NCI-H2107 (cell line): ENCODE measurements at regions not wholly inside any gene's neighbourhood (a gene's known extent, or its start where the extent isn't known, plus 50 kb on each side); places are given as distances from the start of the nearest gene placed in this dataset.

Source experiments
- DNase-seq: peaks from one replicate; lab custom pipeline; 2025; lab: John Stamatoyannopoulos, UW

DNA sequence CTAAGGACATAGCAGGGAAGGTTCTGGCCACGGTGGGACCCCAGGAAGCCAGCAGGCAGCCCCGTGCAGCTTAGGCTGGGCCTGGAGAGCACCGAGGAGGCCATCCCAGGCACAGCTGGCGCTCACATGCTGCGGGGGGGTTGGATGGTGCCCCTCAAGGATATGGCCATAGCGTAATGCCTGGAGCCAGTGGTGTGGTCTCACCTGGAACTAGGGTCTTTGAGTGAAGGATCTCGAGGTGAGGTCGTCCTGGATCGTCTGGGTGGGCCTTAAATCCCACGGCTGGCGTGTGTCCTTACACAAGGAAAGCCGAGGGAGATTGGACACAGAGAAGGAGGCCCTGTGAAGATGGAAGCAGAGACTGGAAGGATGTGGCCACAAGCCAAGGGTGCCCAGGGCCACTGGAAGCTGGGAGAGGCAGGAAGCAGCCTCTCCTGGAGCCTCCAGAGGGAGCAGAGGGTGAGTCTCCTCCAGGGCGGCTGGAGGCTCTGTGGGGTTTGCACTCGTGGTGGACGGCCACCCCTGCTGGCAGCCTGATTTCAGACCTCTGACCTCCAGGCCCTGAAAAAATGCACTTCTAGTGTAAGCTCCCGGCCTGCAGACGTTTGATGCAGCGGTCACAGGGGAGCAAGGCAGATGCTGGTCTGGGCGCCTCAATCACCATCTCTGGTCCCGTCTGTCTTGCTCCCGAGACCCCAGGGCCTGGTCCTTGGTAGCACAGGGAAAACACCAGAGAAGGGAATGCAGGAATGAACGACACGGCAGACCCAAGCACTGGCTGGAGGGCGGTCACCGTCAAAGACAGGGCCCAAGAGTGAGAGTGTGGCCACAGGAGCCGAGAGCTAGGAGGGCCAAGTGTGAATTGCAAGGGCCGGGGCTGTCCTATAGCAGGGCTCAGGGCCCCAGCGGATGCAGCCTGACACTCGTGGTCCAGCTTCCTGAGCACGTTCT lies 218.6 kb downstream of the KIF26A start:
- no peak for DNase-seq

GRCh38 chr14:104357689-104358527 lies 219.5 kb downstream of the KIF26A start:
- no peak for DNase-seq

DNA sequence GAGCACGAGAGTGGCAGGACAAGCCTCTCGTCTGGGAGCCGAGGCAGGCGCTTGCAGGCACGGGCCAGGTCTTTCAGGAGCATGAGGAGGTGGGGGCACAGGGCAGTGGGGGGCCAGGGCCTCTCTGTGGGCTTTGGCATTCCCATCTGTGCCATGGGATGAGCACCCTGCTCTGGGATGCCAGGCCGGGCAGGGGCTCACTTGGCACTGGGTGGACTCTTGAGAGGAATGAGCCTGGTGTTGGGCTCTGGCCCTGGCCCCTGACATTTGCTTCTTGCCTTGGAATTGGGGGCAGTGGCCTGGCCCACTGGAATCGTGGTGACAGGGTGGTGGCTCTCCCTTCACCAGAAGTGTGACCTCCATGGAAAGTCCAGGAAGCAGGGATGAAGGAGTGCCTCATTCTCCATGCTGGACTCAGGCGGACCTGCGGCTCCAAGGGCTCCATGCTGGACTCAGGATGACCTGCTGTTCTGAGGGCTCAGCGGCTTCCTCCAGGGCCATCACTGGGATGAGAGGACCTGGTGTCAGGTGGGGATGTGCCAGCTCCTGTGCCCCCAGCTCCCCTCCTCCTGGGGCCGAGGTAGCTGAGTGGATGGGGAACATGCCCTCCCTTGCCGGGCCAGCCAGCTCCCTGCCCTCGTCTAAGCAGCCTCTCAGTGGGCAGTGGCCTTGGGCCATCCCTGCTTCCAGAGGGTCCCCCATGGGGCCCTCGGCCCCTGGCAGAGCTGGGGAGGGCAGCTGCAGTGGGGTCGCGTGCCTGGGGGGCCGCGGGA lies 220.3 kb downstream of the KIF26A start:
- no peak for DNase-seq

- no peak for DNase-seq
Measured at GRCh38 chr14:104359301-104359968, 220.1 kb upstream of the C14orf180 start.

GRCh38 chr14:104359969-104360442 lies 219.6 kb upstream of the C14orf180 start:
- DNase-seq, result no peak

- no peak for DNase-seq
Measured at GRCh38 chr14:104360501-104360900, 219.1 kb upstream of the C14orf180 start.

- DNase-seq, result no peak
Measured at GRCh38 chr14:104361101-104361591, 218.4 kb upstream of the C14orf180 start.

GRCh38 chr14:104361921-104362681 lies 217.5 kb upstream of the C14orf180 start:
- no peak for DNase-seq

- DNase-seq, result no peak
Measured at GRCh38 chr14:104362761-104363605, 216.6 kb upstream of the C14orf180 start.

DNA sequence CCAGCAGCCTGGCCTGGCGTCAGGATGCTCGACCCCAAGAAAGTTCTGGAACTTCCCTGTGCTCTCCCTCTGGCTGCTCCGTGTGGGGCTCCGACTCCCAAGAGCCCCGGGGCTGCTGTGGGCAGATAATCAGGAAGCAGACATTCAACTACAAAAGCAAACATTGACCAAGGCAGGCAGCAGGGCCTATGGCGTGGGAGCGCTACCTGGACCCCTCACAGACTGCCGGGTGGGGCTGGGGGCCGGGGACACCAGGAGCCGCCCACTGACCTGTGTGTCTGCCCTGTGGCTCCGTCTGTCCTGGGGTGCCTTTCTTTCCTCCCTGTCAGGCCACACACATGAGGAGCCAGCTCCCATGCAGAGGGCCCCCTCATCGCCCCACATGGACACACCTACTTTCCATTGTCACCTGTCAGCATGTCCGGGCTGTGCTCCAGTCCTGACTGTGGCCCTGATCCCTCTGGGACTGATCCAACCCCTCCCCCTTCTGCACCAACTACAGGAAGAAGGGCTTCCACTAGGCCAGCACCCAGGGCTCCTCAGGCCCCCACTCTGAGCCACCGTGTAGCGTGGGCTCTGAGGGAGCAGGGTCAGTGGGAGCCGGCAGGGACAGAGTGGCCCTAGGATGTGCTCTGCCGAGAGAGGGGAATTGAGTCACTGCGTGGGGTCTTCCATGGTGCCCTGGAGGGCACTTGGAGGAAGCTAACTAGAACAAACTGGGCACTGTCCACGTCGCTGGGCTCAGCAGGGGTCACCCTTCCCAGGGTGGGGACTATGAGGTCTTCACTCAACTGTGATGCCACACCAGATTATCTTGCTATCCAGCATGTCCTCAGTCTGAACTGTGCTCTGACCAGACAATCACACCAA lies 215.4 kb upstream of the C14orf180 start:
- no peak for DNase-seq

DNA sequence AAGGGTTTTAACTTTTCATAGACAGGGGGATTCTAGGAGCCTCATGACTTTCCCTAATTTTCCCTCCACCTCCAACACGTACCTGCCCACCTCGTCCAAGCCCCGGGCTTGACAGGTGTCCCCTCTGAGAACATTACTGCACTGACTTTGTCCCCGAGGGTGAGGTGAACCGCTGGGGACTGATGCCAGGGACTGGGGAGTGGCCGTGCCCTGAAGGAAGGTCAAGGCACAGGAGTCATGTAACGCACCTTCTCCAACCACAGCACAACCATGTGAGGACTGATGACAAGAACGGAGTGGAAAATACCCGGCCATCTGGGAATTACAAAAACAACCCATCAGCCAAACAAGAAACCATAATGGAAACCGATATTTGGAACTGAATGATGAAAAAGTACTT lies 214.7 kb upstream of the C14orf180 start:
- no peak for DNase-seq

GRCh38 chr14:104366931-104367865 lies 212.4 kb upstream of the C14orf180 start:
- no peak for DNase-seq

DNA sequence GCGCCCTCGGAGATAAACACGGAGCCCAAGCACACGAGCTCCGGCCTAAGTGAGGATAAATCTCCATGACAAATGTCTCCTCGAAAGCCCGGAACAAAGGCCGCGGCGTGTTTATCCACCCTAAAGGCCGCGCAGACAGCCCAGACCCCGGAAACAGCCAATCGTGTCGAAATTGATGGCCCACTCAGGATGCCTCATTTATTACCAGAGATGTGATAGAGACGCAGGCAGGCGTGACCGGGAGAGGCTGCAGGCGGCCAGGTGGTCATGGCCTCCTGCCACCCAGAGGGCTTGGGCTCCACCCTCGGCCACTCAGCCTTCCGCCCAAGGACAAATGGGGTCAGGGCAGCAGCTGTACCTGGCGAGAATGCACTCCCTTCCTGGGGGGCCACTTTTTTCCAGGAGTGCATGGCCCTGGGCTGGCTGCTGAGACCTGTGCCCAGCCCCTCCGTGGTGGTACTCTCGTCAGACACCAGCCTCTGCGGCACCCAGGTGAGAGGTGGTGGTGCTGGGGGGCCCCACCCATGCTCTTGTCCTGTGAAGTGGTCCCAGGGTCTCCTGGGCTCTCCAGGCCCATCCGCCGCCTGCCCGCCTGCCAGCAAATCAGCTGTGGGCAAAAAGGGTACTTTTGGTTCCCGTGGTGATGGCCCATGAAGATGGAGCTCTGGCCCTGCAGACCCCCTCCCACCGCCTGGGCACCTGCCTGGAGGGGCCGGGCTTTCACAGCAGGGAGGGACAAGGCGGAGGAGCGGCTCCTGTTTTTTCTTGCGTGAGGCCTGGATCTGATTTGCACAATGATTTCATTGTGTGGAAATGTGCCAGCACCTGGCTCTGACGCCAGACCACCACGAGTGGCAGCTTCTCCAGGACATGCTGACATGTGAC lies 211.5 kb upstream of the C14orf180 start:
- no peak for DNase-seq

GRCh38 chr14:104368751-104369100 lies 210.8 kb upstream of the C14orf180 start:
- DNase-seq, result no peak

- no peak for DNase-seq
Measured at GRCh38 chr14:104369208-104369607, 210.4 kb upstream of the C14orf180 start.

GRCh38 chr14:104370256-104370870 lies 209.2 kb upstream of the C14orf180 start:
- no peak for DNase-seq
